Peyer's patch (tissue), 4 donors: ENCODE measurements at regions not wholly inside any gene's neighbourhood (a gene's known extent, or its start where the extent isn't known, plus 50 kb on each side); places are given as distances from the start of the nearest gene placed in this dataset.
A peak's percentile ranks its signal among the peaks of the same experiment; 100 is the strongest.

ENCODE experiments used
- DNase-seq, 3 donors: peaks; one replicate each; pipeline ENCODE4 v3.0.0-alpha.2; 2017 to 2019
- H3K27ac ChIP-seq, 4 donors: fragments of 200-600 bp; sonication (generic); one replicate each; pipeline ENCODE4 v1.5.1; 2016 to 2019
- H3K27me3 ChIP-seq, 2 donors: fragments of 200-600 bp; sonication (generic); one replicate each; pipeline ENCODE4 v1.5.1; 2019
- H3K36me3 ChIP-seq, 3 donors: fragments of 200-600 bp; sonication (generic); one replicate each; pipeline ENCODE4 v1.5.1; 2016 to 2019
- H3K4me1 ChIP-seq, 4 donors: fragments of 200-600 bp; sonication (generic); one replicate each; pipeline ENCODE4 v1.5.1; 2016 to 2019
- H3K4me3 ChIP-seq, 4 donors: fragments of 200-600 bp; sonication (generic); 1 replicate in 3 of 4; 2 replicates in 1 of 4; pipeline ENCODE4 v1.5.1; 2016 to 2019; ENCODE audit warnings: mild to moderate bottlenecking in 1 of 4
- H3K9me3 ChIP-seq, 4 donors: fragments of 200-600 bp; sonication (generic); one replicate each; pipeline ENCODE4 v1.5.1; 2016 to 2019; ENCODE audit warnings: mild to moderate bottlenecking in 1 of 4
- CTCF ChIP-seq, 6 experiments: fragments of 450-650 bp in 4 of 6; fragments of 200-600 bp in 2 of 6; sonication (generic) in 1 of 6; IDR thresholded peaks; one replicate each; pipeline ENCODE4 v1.5.1; 2017 to 2019; ENCODE audit warnings: antibody characterized with exemption in 6 of 6, mild to moderate bottlenecking in 3 of 6, moderate library complexity in 1 of 6
- POLR2A ChIP-seq, 2 donors: fragments of 450-650 bp; IDR thresholded peaks; one replicate each; pipeline ENCODE4 v1.5.1; 2017; ENCODE audit warnings: antibody characterized with exemption in 2 of 2, mild to moderate bottlenecking in 2 of 2, moderate library complexity in 2 of 2

- no peak for DNase-seq
- no peak for TF ChIP-seq POLR2A (IDR thresholded peaks at IDR 0.05)
- no peak for TF ChIP-seq CTCF (IDR thresholded peaks at IDR 0.05)
- Histone ChIP-seq H3K27me3 (no peaks in the 10 kb centered on the region), H3K4me3 (no peak overlapping the region), H3K4me1 (no peaks in the 10 kb centered on the region), H3K9me3 (no peaks in the 10 kb centered on the region), H3K36me3 (no peaks in the 10 kb centered on the region), H3K27ac (no peak overlapping the region)
Observed at GRCh38 chr12:87679251-87679650, 349.9 kb downstream of the C12orf50 start.

GRCh38 chr12:87678453-87678852 lies 350.7 kb downstream of the C12orf50 start:
- Histone ChIP-seq H3K4me1 (no peaks in the 10 kb centered on the region), H3K27ac (no peak overlapping the region), H3K9me3 (no peaks in the 10 kb centered on the region), H3K36me3 (no peaks in the 10 kb centered on the region), H3K4me3 (no peak overlapping the region), H3K27me3 (no peaks in the 10 kb centered on the region)
- DNase-seq, result no peak
- TF ChIP-seq POLR2A (IDR thresholded peaks at IDR 0.05) (no peak), CTCF (IDR thresholded peaks at IDR 0.05) (no peak)

- Histone ChIP-seq H3K27me3 (no peaks in the 10 kb centered on the region), H3K27ac (no peak overlapping the region), H3K9me3 (no peaks in the 10 kb centered on the region), H3K36me3 (no peaks in the 10 kb centered on the region), H3K4me3 (no peak overlapping the region), H3K4me1 (no peaks in the 10 kb centered on the region)
- DNase-seq, result no peak
- TF ChIP-seq CTCF (IDR thresholded peaks at IDR 0.05) (no peak), POLR2A (IDR thresholded peaks at IDR 0.05) (no peak)
Observed at GRCh38 chr12:87676731-87677130, 352.5 kb downstream of the C12orf50 start.

- no peaks in the 10 kb centered on the region for H3K9me3 ChIP-seq
- DNase-seq, result no peak
Observed at GRCh38 chr12:87671757-87672156, 357.4 kb downstream of the C12orf50 start.

GRCh38 chr12:87670448-87670847 lies 358.8 kb downstream of the C12orf50 start:
- no peak for TF ChIP-seq CTCF (IDR thresholded peaks at IDR 0.05)
- Histone ChIP-seq H3K27me3 (no peaks in the 10 kb centered on the region), H3K4me3 (no peak overlapping the region), H3K9me3 (no peaks in the 10 kb centered on the region), H3K4me1 (no peaks in the 10 kb centered on the region), H3K36me3 (no peaks in the 10 kb centered on the region), H3K27ac (no peak overlapping the region)
- DNase-seq, result no peak

More at GRCh38 chr12:87671757-87672156, 357.4 kb downstream of the C12orf50 start:
- Histone ChIP-seq H3K4me1 (no peaks in the 10 kb centered on the region), H3K27ac (no peak overlapping the region), H3K4me3 (no peak overlapping the region), H3K36me3 (no peaks in the 10 kb centered on the region), H3K27me3 (no peaks in the 10 kb centered on the region)
- no peak for TF ChIP-seq POLR2A (IDR thresholded peaks at IDR 0.05)
- no peak for TF ChIP-seq CTCF (IDR thresholded peaks at IDR 0.05)

- Histone ChIP-seq H3K4me3 (no peak overlapping the region), H3K27me3 (no peaks in the 10 kb centered on the region), H3K4me1 (no peaks in the 10 kb centered on the region), H3K27ac (no peak overlapping the region), H3K36me3 (no peaks in the 10 kb centered on the region), H3K9me3 (no peaks in the 10 kb centered on the region)
- peak in 4 of 6 experiments; percentile 12 to 58 (median 47) for TF ChIP-seq CTCF (IDR thresholded peaks at IDR 0.05)
- no peak for TF ChIP-seq POLR2A (IDR thresholded peaks at IDR 0.05)
- no peak for DNase-seq
Observed at GRCh38 chr12:87667378-87667777, 361.8 kb downstream of the C12orf50 start.
